DMS53 (cell line): ENCODE measurements at regions not wholly inside any gene's neighbourhood (a gene's known extent, or its start where the extent isn't known, plus 50 kb on each side); places are given as distances from the start of the nearest gene placed in this dataset.
"Not testable (repeated sequence)": the region's sequence is repeated elsewhere in the genome, so short reads cannot be mapped to it uniquely, and the experiment has no call there.

Experiments used
- DNase-seq: peaks from one replicate; lab custom pipeline; 2025; lab: John Stamatoyannopoulos, UW

DNA sequence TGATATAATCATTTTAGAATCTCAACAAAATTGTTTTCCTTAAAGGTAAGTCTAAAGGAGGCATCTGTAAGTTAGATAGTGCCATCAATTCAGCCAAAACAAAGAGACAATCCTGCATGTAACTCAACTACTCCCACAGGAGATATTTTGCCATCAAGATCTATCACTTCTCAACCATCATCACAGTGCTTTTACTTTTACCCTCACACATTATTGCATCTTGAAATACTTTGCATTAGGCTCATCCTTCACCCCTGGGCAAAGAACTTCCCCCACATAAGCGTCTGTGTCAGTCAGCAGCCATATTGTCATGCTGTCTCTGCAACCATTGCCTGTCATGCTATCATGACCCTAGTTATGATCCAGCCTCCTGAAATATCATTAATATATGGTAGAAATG lies 54.9 kb upstream of the NLGN1 start:
- DNase-seq = no peak

DNA sequence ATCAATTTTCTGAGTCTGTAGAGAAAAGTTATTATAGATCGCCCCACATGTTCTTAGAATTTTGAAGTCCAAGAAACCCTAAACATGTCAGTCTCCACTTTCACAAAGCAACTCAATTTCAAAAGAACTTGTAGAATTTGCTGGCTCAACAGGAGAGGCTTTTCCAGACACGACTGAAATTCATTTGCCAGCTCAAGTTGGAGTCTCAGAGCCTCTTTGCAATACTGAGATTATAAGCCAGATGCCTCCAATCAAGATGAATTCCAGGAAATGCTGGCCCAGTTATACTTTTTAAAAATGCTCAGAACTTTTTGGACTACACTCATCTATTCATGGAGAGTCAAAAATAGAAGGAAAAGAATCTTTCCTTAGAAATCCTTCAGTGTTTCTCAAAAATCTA lies 56.9 kb upstream of the NLGN1 start:
- DNase-seq = no peak

DNA sequence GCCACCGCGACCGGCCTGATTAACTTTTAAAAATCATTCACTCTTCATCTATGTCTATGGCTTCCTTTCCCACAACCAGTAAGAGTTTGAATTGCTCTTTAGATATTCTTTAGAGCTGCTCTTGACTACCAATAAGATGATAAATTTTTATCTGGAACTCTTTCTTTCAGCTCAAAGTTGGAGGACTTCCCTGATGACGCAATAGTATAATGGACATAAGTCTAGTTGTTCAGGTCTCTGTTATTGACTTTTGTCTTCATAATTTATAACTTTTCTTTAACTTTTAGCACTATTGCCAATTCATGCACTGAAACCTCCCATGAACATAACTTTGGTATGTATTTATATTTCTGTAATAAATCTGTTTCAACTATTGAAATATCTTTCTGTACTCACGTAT lies 61.3 kb upstream of the NLGN1 start:
- DNase-seq = no peak

DNA sequence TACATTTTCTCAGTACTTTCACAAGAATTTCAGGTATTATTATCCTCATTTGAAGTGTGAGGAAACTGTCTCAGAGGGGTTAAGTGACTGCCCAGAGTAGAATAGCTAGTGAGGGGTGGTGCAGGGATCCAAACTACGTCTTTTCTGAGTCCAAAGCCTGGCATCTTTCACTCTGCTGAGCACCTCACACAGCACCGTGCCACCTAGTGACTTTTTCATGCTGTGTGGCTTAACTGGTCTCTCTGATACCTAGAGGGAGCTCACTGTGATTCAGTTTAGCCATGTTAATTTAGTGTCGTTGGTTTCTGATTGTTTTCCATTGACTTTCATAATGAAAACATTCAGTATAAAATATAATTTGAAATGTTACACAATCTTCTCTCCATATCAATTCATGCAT lies 91.4 kb upstream of the NLGN1 start:
- DNase-seq = no peak

DNA sequence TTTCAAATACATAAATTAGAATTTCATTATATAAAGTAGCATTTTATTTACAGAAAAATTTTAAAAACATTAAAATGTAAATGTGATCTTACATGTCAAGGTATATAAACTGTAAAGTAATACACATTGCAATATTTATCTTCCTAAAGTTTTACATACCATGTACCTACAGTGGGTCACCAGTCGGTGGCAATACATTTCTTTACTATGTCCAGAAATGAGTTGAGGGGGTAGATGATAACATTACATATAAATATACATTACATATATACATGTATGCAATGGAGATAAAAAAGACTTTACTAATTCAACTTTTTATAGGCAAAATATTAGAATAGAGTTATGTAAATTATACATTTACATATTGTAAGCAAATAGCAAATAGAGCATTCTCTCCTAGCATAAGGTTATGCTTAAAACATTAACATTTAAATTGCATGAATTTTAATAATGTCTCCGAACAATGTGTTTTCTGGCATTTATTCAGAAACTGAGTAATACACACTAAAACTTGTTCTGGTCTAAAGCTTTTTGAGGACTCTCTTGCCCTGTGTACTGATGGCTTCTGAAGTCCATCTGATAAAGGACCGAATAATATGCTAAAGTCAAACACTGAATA lies 93.3 kb upstream of the NLGN1 start:
- no peak for DNase-seq

DNA sequence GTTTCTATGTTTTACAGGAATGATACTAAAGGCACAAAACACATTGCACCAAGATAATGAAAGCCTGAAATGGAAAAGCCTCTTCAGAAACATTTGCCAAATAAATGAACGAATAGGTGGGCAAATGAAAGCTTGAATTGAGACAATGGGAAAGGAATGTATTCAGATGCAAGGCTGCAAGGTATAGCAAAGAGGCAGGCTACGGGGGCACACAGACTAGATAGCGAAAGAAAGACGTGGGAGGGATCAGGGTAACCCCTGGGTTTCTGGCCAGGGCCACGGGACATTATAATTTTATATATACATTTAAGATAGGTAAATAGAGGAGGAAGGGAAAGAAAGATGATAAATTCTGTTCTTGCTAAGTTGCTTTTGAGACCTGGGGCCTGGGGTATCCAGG lies 95.9 kb upstream of the NLGN1 start:
- no peak for DNase-seq

DNA sequence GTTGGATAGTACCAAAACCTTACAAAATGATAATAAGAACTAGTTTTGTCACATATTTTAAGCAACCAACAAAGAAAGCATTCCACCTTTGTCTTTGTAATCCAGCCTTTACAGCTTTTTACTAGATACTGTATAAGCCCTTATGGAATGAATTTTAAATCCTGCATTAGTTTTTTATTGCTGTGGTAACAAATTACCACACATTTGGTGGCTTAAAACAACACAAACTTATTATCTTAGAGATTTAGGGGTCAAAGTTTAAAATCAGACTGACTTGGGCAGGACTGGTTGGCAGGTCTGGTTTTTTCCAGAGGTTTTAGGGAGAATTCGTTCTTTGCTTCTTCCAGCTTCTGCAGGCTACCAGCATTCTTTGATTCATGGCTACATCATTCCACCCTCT lies 108.5 kb upstream of the NLGN1 start:
- DNase-seq = no peak

DNA sequence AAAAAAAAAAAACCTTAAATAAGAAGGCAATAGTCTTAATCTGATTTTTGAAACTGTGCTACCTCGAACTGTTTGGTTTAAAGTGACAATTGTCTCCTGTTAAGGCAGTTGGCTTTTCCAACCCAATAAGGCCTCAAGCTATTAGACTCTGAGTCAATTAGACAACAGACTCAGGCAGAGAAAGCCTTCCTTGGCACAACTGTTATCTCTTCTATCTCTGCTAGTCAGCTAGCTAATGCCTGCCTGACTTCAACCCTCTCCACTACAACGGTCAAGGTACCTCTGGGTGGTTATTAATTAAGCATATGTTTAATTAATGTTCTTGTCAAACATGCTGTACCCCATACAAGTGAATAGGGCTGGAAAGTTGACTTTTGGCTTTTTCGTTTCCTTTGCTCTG lies 110.2 kb upstream of the NLGN1 start:
- DNase-seq = no peak

DNA sequence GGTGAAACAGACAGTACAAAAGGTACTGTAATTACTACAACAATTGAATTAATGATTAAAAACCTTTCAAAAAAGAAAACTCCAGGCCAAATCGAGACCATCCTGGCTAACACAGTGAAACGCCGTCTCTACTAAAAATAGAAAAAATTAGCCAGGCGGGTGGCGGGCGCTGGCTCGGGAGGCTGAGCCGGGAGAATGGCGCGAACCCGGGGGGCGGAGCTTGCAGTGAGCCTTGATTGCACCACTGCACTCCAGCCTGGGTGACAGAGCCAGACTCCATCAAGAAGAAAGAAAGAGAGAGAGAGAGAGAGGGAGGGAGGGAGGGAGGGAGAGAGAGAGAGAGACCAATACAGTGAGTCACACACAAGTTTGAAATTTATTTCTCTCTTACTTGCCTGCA lies 111.0 kb upstream of the NLGN1 start:
- not testable (repeated sequence) for DNase-seq

DNA sequence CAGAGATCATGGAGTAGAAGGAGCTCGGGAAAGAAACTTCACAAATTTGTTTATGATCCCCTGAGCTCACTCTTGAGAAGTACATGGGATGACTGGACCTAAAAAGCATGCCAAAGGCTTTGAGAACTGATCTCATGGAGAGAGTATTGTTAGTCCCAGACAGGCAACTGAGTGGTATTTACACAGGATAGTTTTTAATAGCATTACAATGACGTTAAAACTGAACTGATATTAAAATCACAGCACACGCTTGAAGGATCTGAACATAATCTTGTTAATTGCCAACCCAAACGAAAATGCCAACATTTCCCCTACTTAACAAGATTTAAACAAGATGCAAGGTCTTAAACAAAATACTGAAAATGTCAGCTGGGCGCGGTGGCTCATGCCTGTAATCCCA lies 113.2 kb upstream of the NLGN1 start:
- no peak for DNase-seq

DNA sequence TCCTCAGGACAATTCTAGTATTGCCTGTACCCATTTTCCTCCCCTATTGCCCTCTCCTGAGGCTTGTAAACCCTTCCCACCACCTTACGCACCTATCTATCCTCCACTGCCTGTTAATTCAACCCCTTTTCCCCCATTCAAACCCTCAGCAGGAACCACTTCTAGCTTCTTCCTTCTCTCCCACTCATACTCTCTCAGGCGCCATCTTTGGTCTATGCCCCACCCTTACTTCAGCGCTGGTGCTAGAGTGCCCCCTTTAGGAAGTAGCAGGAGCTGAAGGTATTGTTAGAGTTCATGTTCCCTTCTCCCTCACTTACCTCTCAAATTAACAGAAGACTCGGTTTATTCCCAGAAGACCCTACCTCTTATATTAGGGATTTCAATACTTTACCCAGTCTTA lies 121.8 kb upstream of the NLGN1 start:
- peak; percentile 53 for DNase-seq

DNA sequence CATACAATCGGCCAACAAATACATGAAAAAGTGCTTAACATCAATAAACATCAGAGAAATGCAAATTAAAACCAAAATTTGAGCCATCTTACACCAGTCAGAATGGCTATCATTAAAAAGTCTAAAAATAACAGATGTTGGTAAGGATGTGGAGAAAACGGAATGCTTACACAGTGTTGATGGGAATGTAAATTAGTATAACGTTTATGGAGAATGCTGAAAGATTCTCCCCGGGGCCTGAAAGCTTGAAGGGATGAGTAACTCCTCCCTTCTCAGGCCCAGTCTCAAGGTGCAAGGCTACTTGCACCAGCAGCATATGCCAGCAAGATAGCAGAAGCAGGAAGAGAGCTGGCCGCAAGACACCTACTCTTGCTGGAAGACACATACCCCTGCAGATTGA lies 123.7 kb upstream of the NLGN1 start:
- DNase-seq = no peak

DNA sequence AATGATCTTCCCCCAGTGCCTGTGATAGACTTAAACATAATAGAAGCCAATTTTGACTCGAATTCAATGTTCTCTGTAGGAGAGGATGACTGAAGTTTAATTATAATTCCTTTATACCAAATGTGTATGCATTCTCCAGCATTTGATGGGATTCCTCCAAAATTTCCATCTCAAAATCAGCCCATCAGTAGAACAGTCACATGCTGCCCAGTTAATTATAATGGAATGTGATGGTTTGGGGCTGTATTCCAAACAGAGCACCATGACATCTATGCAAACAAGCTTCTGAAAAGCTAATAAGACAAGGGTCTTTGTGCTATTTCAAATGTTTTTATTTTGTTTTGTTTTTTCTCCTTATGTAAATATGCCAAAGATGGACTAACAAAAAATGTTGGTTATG lies 127.7 kb upstream of the SPATA16 start:
- DNase-seq = no peak

DNA sequence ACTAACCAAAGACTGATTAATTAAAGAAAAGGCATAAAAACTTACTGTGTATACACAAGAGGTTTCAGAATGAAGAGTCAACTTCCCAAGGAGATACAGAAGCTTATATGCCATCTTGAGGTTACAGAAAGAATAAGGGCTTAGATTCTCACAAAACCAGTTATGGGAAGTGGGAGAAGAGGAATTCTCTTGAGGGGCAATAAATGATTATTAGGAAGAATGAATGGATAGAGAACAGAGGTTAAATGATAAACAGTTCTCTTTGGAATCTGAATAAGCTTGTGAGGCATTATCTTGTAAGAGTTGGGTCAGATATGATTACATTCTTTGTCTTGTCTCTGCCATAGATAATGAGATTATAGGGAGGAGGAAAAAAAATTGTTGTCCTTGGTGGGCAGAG lies 126.7 kb upstream of the SPATA16 start:
- DNase-seq = no peak

DNA sequence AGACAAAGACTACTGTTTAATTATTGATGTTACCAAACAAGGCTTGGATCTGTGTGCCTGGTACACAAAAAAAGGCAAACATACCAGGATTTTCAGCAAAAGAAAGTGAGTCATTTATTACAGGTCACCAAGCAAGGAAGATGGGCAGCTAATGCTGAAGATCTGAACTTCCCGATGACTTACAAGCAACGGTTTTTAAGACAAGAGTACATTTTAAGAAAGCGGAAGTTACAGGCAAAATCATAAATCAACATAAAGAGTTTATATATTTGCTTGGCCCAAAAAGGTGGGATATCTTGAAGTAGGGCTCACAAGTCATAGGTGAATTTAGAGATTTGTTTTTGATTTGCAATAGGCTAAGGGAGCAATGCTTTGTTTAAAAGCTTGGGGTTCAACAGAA lies 125.4 kb upstream of the SPATA16 start:
- peak; percentile 10 for DNase-seq

DNA sequence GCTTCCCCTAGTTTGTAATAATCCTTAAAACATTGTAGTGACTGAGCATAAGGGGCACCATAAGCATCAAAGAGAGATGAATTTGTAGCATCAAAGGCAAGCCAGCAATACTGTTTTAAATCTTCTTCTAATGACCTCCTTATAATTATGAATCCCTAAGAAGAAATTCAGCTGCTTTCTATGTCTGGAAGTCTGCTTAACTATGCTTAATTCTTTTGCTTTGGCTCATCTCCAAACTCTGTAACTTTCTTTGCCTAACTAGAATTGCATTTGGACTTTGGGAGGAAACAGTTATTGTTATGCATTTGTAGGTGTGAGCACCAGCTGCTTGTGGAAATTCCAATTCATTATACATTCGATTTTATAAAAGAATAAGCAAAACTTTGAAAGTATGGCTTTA lies 117.7 kb upstream of the SPATA16 start:
- DNase-seq = no peak

DNA sequence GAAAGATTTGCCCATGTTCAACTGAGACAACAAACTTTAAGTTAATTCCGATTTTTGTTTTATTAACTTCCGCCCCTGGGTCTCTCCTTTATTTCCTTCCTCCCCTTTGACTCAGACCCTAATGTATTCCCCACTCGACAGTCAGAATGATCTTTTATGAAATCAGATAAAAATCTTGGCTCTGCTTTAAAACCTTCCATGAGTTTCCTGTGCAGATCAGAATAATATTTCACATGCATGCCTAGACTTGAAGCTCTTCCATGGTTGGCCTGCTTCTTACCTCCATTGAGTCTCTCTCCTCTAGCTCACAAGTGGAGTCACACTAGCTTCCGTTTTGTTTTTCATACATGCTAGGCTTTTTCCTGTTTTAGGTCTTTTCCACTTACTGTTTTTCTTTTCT lies 116.8 kb upstream of the SPATA16 start:
- DNase-seq = no peak

DNA sequence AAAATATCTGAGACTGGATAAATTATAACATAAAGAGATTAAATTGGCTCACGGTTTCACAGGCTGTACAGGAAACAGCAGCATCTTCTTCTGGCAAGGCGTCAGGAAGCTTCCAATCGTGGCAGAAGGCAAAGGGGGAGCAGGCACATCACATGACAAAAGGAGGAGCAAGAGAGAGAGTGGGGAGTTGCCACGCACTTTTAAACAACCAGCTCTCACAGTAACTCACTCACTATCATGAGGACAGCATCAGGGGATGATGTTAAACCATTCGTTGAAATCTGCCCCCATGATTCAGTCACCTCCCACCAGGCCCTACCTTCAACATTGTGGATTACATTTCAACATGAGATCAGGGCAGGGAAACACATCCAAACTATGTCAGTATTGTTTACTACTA lies 114.5 kb upstream of the SPATA16 start:
- DNase-seq = no peak

DNA sequence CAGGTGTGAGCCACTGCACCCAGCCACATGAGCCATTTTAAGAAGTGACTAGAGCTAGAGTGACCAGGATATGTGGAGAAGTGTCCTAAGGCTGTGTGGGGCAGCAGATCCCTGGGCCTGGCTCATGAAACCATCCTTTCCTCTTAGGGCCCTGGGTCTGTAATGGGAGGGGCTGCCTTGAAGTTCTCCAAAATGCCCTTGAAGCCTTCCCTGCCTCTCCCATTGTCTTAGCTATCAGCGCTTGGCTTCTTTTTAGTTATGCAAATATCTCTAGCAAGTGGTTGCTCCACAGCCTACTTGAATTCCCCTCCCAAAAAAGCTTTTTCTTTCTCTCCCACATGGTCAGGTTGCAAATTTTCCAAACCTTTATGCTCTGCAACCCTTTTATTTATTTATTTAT lies 112.4 kb upstream of the SPATA16 start:
- DNase-seq = no peak

DNA sequence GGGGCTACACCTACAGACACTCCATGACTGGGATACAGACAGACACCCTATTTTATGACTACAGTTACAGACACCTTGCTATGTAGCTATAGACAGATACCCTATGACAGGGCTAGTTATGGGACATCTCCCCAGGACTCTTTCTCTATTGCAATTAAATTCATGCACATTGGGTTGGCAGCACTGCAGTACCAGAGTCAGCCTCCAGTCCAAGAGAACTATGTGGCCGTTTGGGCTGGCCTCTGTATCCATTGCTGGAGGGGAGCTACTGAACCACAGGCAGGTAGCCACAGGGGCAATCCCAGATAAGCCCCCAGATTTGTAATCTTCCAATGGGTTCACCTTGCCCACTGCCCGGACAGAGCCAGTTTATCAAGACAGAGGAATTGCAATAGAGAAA lies 108.4 kb upstream of the SPATA16 start:
- peak; percentile 5 for DNase-seq

DNA sequence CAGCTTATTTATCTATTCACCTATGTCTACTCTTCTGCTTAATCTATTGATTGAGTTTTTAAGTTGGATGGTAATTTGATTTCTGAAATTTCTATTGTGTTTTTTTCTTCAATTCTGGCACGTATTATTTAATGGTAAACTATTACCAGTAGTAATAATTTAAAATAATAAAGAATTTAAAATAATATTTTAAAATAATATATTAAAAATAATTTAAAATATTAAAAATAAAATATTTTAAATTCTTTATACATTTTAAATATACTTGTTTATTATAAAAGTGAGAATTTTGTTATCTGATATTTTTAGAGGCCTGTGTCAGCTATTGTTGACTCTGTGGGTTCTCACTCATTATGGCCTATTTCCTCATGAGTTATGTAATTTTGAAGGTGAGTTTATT lies 100.7 kb upstream of the SPATA16 start:
- no peak for DNase-seq

DNA sequence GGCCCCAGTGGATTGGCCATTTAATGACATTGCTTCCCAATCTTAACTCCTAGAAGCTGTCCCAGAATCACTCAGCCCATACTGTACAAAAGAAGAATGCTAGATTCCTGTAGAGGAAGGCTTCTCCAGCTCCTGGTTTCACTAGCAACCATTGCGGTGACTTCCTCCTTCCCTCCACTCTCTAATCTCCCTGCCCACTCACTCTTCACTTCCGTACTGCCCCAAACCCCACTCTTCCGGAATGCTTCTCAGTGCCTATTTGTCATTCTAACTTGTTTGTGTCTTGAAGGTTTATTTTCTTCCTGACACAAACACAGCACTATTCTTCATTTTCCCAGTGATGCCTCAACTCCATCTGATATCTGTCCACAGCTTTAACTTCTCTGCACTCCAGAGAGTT lies 97.1 kb upstream of the SPATA16 start:
- no peak for DNase-seq

DNA sequence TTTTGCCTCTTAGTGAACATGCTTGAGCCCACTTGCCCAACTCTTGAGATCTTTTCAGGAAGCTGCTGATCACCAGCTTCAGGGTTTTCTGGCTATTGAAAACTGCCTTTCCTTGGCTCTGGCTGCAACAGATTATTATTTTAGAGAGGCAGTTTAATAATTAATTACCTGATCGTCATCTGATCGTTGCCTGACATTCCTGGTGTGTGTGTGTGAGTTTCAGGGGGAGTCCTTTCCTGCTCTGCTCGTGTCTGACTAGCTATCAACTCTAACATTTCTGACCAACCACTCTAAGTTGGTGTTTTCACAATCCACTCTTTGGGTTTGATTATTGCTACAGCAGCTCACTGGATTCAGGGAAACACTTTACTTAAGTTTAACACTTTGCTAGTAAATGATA lies 84.3 kb upstream of the SPATA16 start:
- DNase-seq = no peak

DNA sequence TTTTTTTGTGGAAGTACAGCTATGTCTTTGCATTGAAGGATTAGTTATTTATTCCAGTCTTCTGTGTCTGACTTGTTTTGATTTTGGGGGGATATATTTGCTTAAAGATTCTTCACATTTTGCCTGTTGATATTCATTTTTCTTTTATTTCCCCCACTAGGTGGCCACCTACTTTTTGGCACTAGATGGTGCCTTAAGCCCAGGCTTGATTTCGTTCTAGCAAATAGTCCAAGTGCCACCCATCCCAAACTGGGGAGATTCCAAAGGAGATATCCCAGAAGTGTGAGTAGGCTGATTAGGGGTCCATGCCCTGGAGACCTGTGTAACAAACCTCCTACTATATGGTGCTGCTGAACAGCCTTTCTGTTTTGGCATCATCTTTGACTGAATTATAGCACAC lies 80.0 kb upstream of the SPATA16 start:
- peak; percentile 29 for DNase-seq

DNA sequence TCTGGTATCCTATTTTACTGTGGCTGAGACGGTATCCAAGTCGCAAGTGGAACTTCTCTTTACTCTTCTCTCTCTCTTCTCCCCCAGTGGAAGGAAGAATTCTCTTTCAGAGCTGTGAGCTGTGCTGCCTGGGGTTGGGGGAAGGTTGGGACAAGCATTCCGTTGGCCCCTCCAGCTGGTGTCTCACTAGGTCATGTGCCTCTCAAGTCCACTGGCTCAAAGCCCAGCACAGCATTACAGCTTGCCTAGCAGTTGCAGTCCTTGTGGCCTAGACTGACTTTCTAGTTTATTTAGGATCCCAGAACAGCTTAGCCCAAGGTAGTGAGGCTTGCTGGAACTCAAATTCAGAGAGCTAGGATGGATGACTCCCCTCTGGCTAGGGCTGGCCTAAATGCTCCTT lies 76.1 kb upstream of the SPATA16 start:
- DNase-seq = no peak
